ENCODE measurements at regions not wholly inside any gene's neighbourhood (a gene's known extent, or its start where the extent isn't known, plus 50 kb on each side); places are given as distances from the start of the nearest gene placed in this dataset.
"Not testable (repeated sequence)": the region's sequence is repeated elsewhere in the genome, so short reads cannot be mapped to it uniquely, and the experiment has no call there.

- DNase-seq, result no peak
These were observed 421.4 kb upstream of the TCF4 start for GRCh38 chr18:56009411-56009810.

GRCh38 chr18:56003720-56004088, 415.7 kb upstream of the TCF4 start:
- no peak for DNase-seq

GRCh38 chr18:56003009-56003719, 415.2 kb upstream of the TCF4 start:
- DNase-seq, result no peak

GRCh38 chr18:56001576-56001975, 413.6 kb upstream of the TCF4 start:
- no peak for DNase-seq

- no peak for DNase-seq
These were observed 412.0 kb upstream of the TCF4 start for GRCh38 chr18:56000041-56000440.

- DNase-seq, result no peak
These were observed 411.6 kb upstream of the TCF4 start for GRCh38 chr18:55999641-56000040.

- no peak for DNase-seq
These were observed 410.9 kb upstream of the TCF4 start for GRCh38 chr18:55998801-55999385.

GRCh38 chr18:55998071-55998522, 410.1 kb upstream of the TCF4 start:
- peak; percentile 18 for DNase-seq

GRCh38 chr18:55997151-55997561, 409.2 kb upstream of the TCF4 start:
- no peak for DNase-seq

GRCh38 chr18:55996717-55997116, 408.7 kb upstream of the TCF4 start:
- no peak for DNase-seq

- DNase-seq, result no peak
These were observed 402.2 kb upstream of the TCF4 start for GRCh38 chr18:55990186-55990585.

- DNase-seq, result peak; percentile 18
These were observed 400.5 kb upstream of the TCF4 start for GRCh38 chr18:55988537-55988936.

- no peak for DNase-seq
These were observed 395.4 kb upstream of the TCF4 start for GRCh38 chr18:55983433-55983832.

- DNase-seq, result peak; percentile 36
These were observed 395.0 kb upstream of the TCF4 start for GRCh38 chr18:55982992-55983391.

- DNase-seq, result no peak
These were observed 393.9 kb upstream of the TCF4 start for GRCh38 chr18:55981712-55982475.

GRCh38 chr18:55974521-55974920, 386.5 kb upstream of the TCF4 start:
- DNase-seq, result no peak

- no peak for DNase-seq
These were observed 380.6 kb upstream of the TCF4 start for GRCh38 chr18:55968550-55968949.

- no peak for DNase-seq
These were observed 379.0 kb upstream of the TCF4 start for GRCh38 chr18:55967019-55967418.

GRCh38 chr18:55964171-55964570, 376.2 kb upstream of the TCF4 start:
- DNase-seq, result no peak

GRCh38 chr18:55953326-55953725, 365.3 kb upstream of the TCF4 start:
- no peak for DNase-seq

GRCh38 chr18:55951738-55952137, 363.7 kb upstream of the TCF4 start:
- DNase-seq, result not testable (repeated sequence)

- no peak for DNase-seq
These were observed 362.6 kb upstream of the TCF4 start for GRCh38 chr18:55950379-55951166.

- no peak for DNase-seq
These were observed 346.8 kb upstream of the TCF4 start for GRCh38 chr18:55934821-55935220.

Measured in left kidney (tissue), 1 donor.